HCT116 (cell line): ENCODE measurements at regions not wholly inside any gene's neighbourhood (a gene's known extent, or its start where the extent isn't known, plus 50 kb on each side); places are given as distances from the start of the nearest gene placed in this dataset.

Source experiments
- ATAC-seq: fragments of 200-7000 bp; cut with Tn5 transposase; 2 replicates; pipeline ENCODE4 v1.9.1; 2020; ENCODE audit warnings: mild to moderate bottlenecking, moderate library complexity
- BruUV-seq: library from RNA; stranded (reverse); fragments of 400-500 nt; replicated peaks from 2 replicates; lab custom pipeline; 2021; lab: Mats Ljungman, UMichigan
- CTCF ChIA-PET: fragments of 300-600 bp; sonication (Branson Sonifier 250); formaldehyde crosslinking; loops from one replicate; lab custom pipeline; 2021; ENCODE audit warnings: antibody characterized with exemption; lab: Charles Lee
- POLR2A ChIA-PET: fragments of 300-600, 350-600 bp; sonication (Branson Sonifier 250); formaldehyde crosslinking; loops from one replicate; lab custom pipeline; 2021; ENCODE audit warnings: antibody characterized with exemption; lab: Charles Lee
- RAD21 ChIA-PET, 2 experiments: fragments of 300-600 bp; sonication (Branson Sonifier 250); formaldehyde crosslinking; loops; one replicate each; lab custom pipeline; 2023; ENCODE audit warnings: low total read pairs in 2 of 2; ENCODE audit not compliant: uncharacterized antibody in 2 of 2, unreplicated experiment in 2 of 2, low non-redundant PET in 1 of 2; lab: Charles Lee
- DNase-seq: peaks from one replicate; pipeline ENCODE4 v3.0.0-alpha.2; 2010; ENCODE audit warnings: low read depth, low spot score
- H2AFZ ChIP-seq: fragments of 200-600 bp; shearing (Covaris generic), sonication (generic); 2 replicates; pipeline ENCODE4 v1.6.1; 2017; ENCODE audit warnings: low read depth, mixed run types, mixed read lengths, antibody characterized with exemption, low read length; ENCODE audit not compliant: poor library complexity, severe bottlenecking
- H3K27ac ChIP-seq: 2 replicates; pipeline ENCODE4 v1.5.1; 2012; ENCODE audit warnings: low read depth, low read length
- H3K27me3 ChIP-seq: fragments of 200-600 bp; sonication (generic); 2 replicates; pipeline ENCODE4 v1.6.1; 2016; ENCODE audit warnings: mixed run types, low read length, mixed read lengths; ENCODE audit not compliant: insufficient read depth
- H3K36me3 ChIP-seq, 2 experiments: fragments of 200-500 bp in 1 of 2; fragments of 200-600 bp in 1 of 2; sonication (Bioruptor generic) in 1 of 2; sonication (generic) in 1 of 2; 2 replicates each; pipeline versions ENCODE4 v1.5.1 to v1.6.1; 2014 to 2016; ENCODE audit warnings: low read length in 2 of 2, inconsistent platforms in 1 of 2, mixed read lengths in 1 of 2, mixed run types in 1 of 2; ENCODE audit not compliant: insufficient read depth in 2 of 2, control insufficient read depth in 1 of 2
- H3K4me1 ChIP-seq, 2 experiments: fragments of 200-600 bp in 1 of 2; sonication (generic) in 1 of 2; 2 replicates each; pipeline versions ENCODE4 v1.5.1 to v1.6.1; 2012 to 2017; ENCODE audit warnings: low read length in 2 of 2, inconsistent platforms in 1 of 2, mild to moderate bottlenecking in 1 of 2, mixed read lengths in 1 of 2, mixed run types in 1 of 2, moderate library complexity in 1 of 2; ENCODE audit not compliant: insufficient read depth in 2 of 2, control insufficient read depth in 1 of 2
- H3K4me2 ChIP-seq: fragments of 200-600 bp; sonication (generic); 2 replicates; pipeline ENCODE4 v1.6.1; 2017; ENCODE audit warnings: mixed run types, low read length, mixed read lengths
- H3K4me3 ChIP-seq, 2 experiments: fragments of 200-600 bp in 1 of 2; sonication (generic) in 1 of 2; replicated peaks in 1 of 2; 2 replicates each; pipeline ENCODE4 v1.5.1; 2011 to 2016; ENCODE audit warnings: low read length in 2 of 2, control low read depth in 1 of 2, low read depth in 1 of 2, mild to moderate bottlenecking in 1 of 2, mixed read lengths in 1 of 2, mixed run types in 1 of 2
- H3K79me2 ChIP-seq: fragments of 200-600 bp; sonication (generic); 2 replicates; pipeline ENCODE4 v1.6.1; 2017; ENCODE audit warnings: mild to moderate bottlenecking, mixed run types, low read length, moderate library complexity, mixed read lengths; ENCODE audit not compliant: insufficient read depth
- H3K9ac ChIP-seq: fragments of 200-600 bp; sonication (generic); 2 replicates; pipeline ENCODE4 v1.6.1; 2016; ENCODE audit warnings: low read length, mixed read lengths
- H3K9me2 ChIP-seq: fragments of 200-600 bp; sonication (generic), shearing (Covaris generic); 2 replicates; pipeline ENCODE4 v1.6.1; 2017; ENCODE audit warnings: mixed run types, mild to moderate bottlenecking, moderate library complexity; ENCODE audit not compliant: insufficient read depth
- H3K9me3 ChIP-seq, 2 experiments: fragments of 200-500 bp in 1 of 2; fragments of 200-600 bp in 1 of 2; sonication (Bioruptor generic) in 1 of 2; sonication (generic) in 1 of 2; 2 replicates each; pipeline ENCODE4 v1.6.1; 2014 to 2017; ENCODE audit warnings: low read length in 2 of 2, mixed read lengths in 2 of 2, inconsistent platforms in 1 of 2, low read depth in 1 of 2, mild to moderate bottlenecking in 1 of 2, mixed run types in 1 of 2, moderate library complexity in 1 of 2; ENCODE audit not compliant: control insufficient read depth in 1 of 2, insufficient read depth in 1 of 2
- H4K20me1 ChIP-seq: fragments of 200-600 bp; sonication (generic), shearing (Covaris generic); 2 replicates; pipeline ENCODE4 v1.6.1; 2017; ENCODE audit warnings: mixed run types, mild to moderate bottlenecking, moderate library complexity; ENCODE audit not compliant: insufficient read depth
- CBX3 ChIP-seq: IDR thresholded peaks from 2 replicates; pipeline ENCODE4 v1.6.1; 2012; ENCODE audit warnings: low read depth
- CEBPB ChIP-seq: IDR thresholded peaks from 2 replicates; pipeline ENCODE4 v1.6.1; 2012; ENCODE audit warnings: low read depth
- EGR1 ChIP-seq: IDR thresholded peaks from 2 replicates; pipeline ENCODE4 v1.6.1; 2012; ENCODE audit warnings: low read depth
- ELF1 ChIP-seq: IDR thresholded peaks from 2 replicates; pipeline ENCODE4 v1.6.1; 2012; ENCODE audit warnings: low read depth, borderline replicate concordance
- EZH2 ChIP-seq: fragments of 200-600 bp; sonication (generic); IDR thresholded peaks from 2 replicates; pipeline ENCODE4 v1.6.1; 2017; ENCODE audit warnings: antibody characterized with exemption, mixed run types
- EZH2phosphoT487 ChIP-seq: fragments of 200-600 bp; IDR thresholded peaks from 2 replicates; pipeline ENCODE4 v1.6.1; 2018; ENCODE audit warnings: antibody characterized with exemption, borderline replicate concordance
- MAX ChIP-seq: IDR thresholded peaks from 2 replicates; pipeline ENCODE4 v1.6.1; 2012
- POLR2A ChIP-seq: IDR thresholded peaks from 2 replicates; pipeline ENCODE4 v1.7.0; 2011; ENCODE audit warnings: borderline replicate concordance; ENCODE audit not compliant: insufficient read depth, insufficient read length; ENCODE audit errors: extremely low read depth
- POLR2AphosphoS5 ChIP-seq: IDR thresholded peaks from 2 replicates; pipeline ENCODE4 v1.6.1; 2011; ENCODE audit warnings: mild to moderate bottlenecking, low read depth, low read length, moderate library complexity
- RAD21 ChIP-seq: IDR thresholded peaks from 2 replicates; pipeline ENCODE4 v1.6.1; 2012; ENCODE audit warnings: low read depth, mild to moderate bottlenecking
- SIN3A ChIP-seq: IDR thresholded peaks from 2 replicates; pipeline ENCODE4 v1.6.1; 2012; ENCODE audit warnings: low read depth
- ZBTB33 ChIP-seq: IDR thresholded peaks from 2 replicates; pipeline ENCODE4 v1.6.1; 2011; ENCODE audit warnings: mild to moderate bottlenecking, low read length, moderate library complexity; ENCODE audit not compliant: insufficient replicate concordance; ENCODE audit errors: extremely low read depth
- ZNF274 ChIP-seq: fragments of 200-500 bp; sonication (Bioruptor generic); IDR thresholded peaks from 2 replicates; pipeline ENCODE4 v1.6.1; 2014; ENCODE audit warnings: mild to moderate bottlenecking, low read depth, low read length, inconsistent platforms
- intact Hi-C: fragments of 100-400 bp; cut with micrococcal nuclease; formaldehyde crosslinking; loops from 2 replicates; pipeline ENCODE4 v1.10.0; 2022
- TF ChIP-seq, protein P1 (sequence below): IDR thresholded peaks from 2 replicates; pipeline ENCODE4 v1.6.1; 2012
- TF ChIP-seq, protein P2 (sequence below): IDR thresholded peaks from 2 replicates; pipeline ENCODE4 v1.6.1; 2012; ENCODE audit warnings: low read depth

- DNase-seq (no peak), ATAC-seq (no peak)
- intact Hi-C loops: no loop called here
- Histone ChIP-seq H3K9me2 (no peaks in the 10 kb centered on the region), H3K27ac (no peak overlapping the region), H3K27me3 (no peaks in the 10 kb centered on the region), H3K4me2 (no peak overlapping the region), H3K79me2 (no peaks in the 10 kb centered on the region), H3K36me3 (no peaks in the 10 kb centered on the region), H2AFZ (no peak overlapping the region), H4K20me1 (no peaks in the 10 kb centered on the region), H3K9ac (no peak overlapping the region), H3K9me3 (no peaks in the 10 kb centered on the region), H3K4me1 (no peaks in the 10 kb centered on the region), H3K4me3 (no peak overlapping the region)
- ChIA-PET CTCF (no interaction called here), POLR2A (no interaction called here), RAD21 (no interaction called here)
- TF ChIP-seq EZH2phosphoT487: no peak
- no peak for TF ChIP-seq POLR2AphosphoS5
- no peak for TF ChIP-seq RAD21
- no TSS peak for BruUV-seq
Measured at GRCh38 chr18:39389800-39390379, 1824.3 kb upstream of the CELF4 start.

GRCh38 chr18:39380866-39381265 is 1815.3 kb upstream of the CELF4 start:
- no peak for ATAC-seq
- H3K4me2 ChIP-seq: no peak overlapping the region
- H3K27me3 ChIP-seq: no peaks in the 10 kb centered on the region
- RAD21 ChIA-PET: no interaction called here
- H3K27ac ChIP-seq: no peak overlapping the region
- no peaks in the 10 kb centered on the region for H4K20me1 ChIP-seq
- H2AFZ ChIP-seq: no peak overlapping the region
- no peak for DNase-seq
- H3K4me3 ChIP-seq: no peak overlapping the region
- no peak overlapping the region for H3K9ac ChIP-seq
- no peaks in the 10 kb centered on the region for H3K9me2 ChIP-seq
- POLR2A ChIA-PET: no interaction called here
- no peaks in the 10 kb centered on the region for H3K36me3 ChIP-seq
- CTCF ChIA-PET: no interaction called here
- no peaks in the 10 kb centered on the region for H3K79me2 ChIP-seq
- intact Hi-C loops: no loop called here
- no TSS peak for BruUV-seq
- no peaks in the 10 kb centered on the region for H3K4me1 ChIP-seq
- H3K9me3 ChIP-seq: no peaks in the 10 kb centered on the region
- TF ChIP-seq CBX3: no peak
- TF ChIP-seq EZH2: no peak
- TF ChIP-seq ZBTB33: no peak
- TF ChIP-seq, protein P1, sequence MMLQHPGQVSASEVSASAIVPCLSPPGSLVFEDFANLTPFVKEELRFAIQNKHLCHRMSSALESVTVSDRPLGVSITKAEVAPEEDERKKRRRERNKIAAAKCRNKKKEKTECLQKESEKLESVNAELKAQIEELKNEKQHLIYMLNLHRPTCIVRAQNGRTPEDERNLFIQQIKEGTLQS: no peak
- TF ChIP-seq ELF1: no peak
- TF ChIP-seq EZH2phosphoT487: no peak
- no peak for TF ChIP-seq MAX
- TF ChIP-seq, protein P2, sequence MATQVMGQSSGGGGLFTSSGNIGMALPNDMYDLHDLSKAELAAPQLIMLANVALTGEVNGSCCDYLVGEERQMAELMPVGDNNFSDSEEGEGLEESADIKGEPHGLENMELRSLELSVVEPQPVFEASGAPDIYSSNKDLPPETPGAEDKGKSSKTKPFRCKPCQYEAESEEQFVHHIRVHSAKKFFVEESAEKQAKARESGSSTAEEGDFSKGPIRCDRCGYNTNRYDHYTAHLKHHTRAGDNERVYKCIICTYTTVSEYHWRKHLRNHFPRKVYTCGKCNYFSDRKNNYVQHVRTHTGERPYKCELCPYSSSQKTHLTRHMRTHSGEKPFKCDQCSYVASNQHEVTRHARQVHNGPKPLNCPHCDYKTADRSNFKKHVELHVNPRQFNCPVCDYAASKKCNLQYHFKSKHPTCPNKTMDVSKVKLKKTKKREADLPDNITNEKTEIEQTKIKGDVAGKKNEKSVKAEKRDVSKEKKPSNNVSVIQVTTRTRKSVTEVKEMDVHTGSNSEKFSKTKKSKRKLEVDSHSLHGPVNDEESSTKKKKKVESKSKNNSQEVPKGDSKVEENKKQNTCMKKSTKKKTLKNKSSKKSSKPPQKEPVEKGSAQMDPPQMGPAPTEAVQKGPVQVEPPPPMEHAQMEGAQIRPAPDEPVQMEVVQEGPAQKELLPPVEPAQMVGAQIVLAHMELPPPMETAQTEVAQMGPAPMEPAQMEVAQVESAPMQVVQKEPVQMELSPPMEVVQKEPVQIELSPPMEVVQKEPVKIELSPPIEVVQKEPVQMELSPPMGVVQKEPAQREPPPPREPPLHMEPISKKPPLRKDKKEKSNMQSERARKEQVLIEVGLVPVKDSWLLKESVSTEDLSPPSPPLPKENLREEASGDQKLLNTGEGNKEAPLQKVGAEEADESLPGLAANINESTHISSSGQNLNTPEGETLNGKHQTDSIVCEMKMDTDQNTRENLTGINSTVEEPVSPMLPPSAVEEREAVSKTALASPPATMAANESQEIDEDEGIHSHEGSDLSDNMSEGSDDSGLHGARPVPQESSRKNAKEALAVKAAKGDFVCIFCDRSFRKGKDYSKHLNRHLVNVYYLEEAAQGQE: no peak
- TF ChIP-seq SIN3A: no peak
- no peak for TF ChIP-seq ZNF274
- no peak for TF ChIP-seq RAD21
- no peak for TF ChIP-seq CEBPB
- TF ChIP-seq EGR1: no peak
- no peak for TF ChIP-seq POLR2A
- TF ChIP-seq POLR2AphosphoS5: no peak
